ENCODE measurements at regions not wholly inside any gene's neighbourhood (a gene's known extent, or its start where the extent isn't known, plus 50 kb on each side); places are given as distances from the start of the nearest gene placed in this dataset.
"Not testable (repeated sequence)": the region's sequence is repeated elsewhere in the genome, so short reads cannot be mapped to it uniquely, and the experiment has no call there.

DNA sequence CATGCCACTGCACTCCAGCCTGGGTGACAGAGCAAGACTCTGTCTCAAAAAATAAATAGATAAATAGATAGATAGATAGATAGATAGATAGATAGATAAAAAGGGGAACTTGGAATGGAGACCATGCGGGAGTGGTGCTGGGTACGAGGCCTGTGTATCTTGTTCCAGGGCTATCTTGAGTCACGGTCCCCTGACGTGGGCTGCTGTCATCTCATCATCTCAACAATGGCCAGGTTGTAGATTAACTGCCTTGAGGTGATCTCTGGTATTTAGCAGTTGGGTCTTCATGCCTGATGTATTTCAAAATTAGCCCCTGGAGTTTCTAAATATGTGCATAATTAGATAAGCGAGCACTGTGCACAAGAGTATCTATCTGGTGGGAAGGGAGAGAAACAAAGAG, 212.1 kb downstream of the CDRT15L2 start (continued):
- no peak for TF ChIP-seq ZSCAN16 (tag by site-specific recombination; IDR thresholded peaks at IDR 0.05)
- TF ChIP-seq ZNF560 (tag by site-specific recombination; IDR thresholded peaks at IDR 0.05; ENCODE audit: borderline replicate concordance): no peak
- no peak for TF ChIP-seq ZNF645 (tag by site-specific recombination; IDR thresholded peaks at IDR 0.05)
- TF ChIP-seq ZNF707 (tag by site-specific recombination; IDR thresholded peaks at IDR 0.05): no peak

GRCh38 chr17:20794532-20794931, 215.0 kb downstream of the CDRT15L2 start:
- H3K9me3 ChIP-seq (ENCODE audit: control insufficient read depth, insufficient read depth, low read depth, low read length); POLR2A ChIA-PET; H3K27ac ChIP-seq (ENCODE audit: extremely low read depth, low read depth, low read length); H3K4me1 ChIP-seq (ENCODE audit: control insufficient read depth, insufficient read depth, low read length); H3K36me3 ChIP-seq (ENCODE audit: control insufficient read depth in 2 of 2, insufficient read depth in 1 of 2, low read length in 2 of 2); CTCF ChIA-PET; H3K4me3 ChIP-seq (ENCODE audit: low read depth, low read length): not testable (repeated sequence)

- H3K9me3 ChIP-seq (ENCODE audit: control insufficient read depth, insufficient read depth, low read depth, low read length): no peaks in the 10 kb centered on the region
- TF ChIP-seq, protein P1, sequence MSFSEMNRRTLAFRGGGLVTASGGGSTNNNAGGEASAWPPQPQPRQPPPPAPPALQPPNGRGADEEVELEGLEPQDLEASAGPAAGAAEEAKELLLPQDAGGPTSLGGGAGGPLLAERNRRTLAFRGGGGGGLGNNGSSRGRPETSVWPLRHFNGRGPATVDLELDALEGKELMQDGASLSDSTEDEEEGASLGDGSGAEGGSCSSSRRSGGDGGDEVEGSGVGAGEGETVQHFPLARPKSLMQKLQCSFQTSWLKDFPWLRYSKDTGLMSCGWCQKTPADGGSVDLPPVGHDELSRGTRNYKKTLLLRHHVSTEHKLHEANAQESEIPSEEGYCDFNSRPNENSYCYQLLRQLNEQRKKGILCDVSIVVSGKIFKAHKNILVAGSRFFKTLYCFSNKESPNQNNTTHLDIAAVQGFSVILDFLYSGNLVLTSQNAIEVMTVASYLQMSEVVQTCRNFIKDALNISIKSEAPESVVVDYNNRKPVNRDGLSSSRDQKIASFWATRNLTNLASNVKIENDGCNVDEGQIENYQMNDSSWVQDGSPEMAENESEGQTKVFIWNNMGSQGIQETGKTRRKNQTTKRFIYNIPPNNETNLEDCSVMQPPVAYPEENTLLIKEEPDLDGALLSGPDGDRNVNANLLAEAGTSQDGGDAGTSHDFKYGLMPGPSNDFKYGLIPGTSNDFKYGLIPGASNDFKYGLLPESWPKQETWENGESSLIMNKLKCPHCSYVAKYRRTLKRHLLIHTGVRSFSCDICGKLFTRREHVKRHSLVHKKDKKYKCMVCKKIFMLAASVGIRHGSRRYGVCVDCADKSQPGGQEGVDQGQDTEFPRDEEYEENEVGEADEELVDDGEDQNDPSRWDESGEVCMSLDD (tag by site-specific recombination; IDR thresholded peaks at IDR 0.05): no peak
- TF ChIP-seq ZNF549 (tag by site-specific recombination; IDR thresholded peaks at IDR 0.05) (no peak), ZNF324 (tag by site-specific recombination; IDR thresholded peaks at IDR 0.05) (no peak), ZNF292 (tag by site-specific recombination; IDR thresholded peaks at IDR 0.05; ENCODE audit: borderline replicate concordance, low read depth) (no peak), ZNF510 (tag by site-specific recombination; IDR thresholded peaks at IDR 0.05; ENCODE audit: insufficient replicate concordance) (no peak), ZNF48 (tag by site-specific recombination; IDR thresholded peaks at IDR 0.05) (no peak), ZNF302 (tag by site-specific recombination; IDR thresholded peaks at IDR 0.05; ENCODE audit: low read depth) (no peak), ZNF202 (tag by site-specific recombination; IDR thresholded peaks at IDR 0.05; ENCODE audit: borderline replicate concordance) (no peak), ZNF624 (tag by site-specific recombination; IDR thresholded peaks at IDR 0.05) (no peak), OSR2 (tag by site-specific recombination; IDR thresholded peaks at IDR 0.05) (no peak), ZNF423 (tag by site-specific recombination; IDR thresholded peaks at IDR 0.05) (no peak), ZNF311 (tag by site-specific recombination; IDR thresholded peaks at IDR 0.05; ENCODE audit: borderline replicate concordance) (no peak), ZNF701 (tag by site-specific recombination; IDR thresholded peaks at IDR 0.05) (no peak), ZNF623 (tag by site-specific recombination; IDR thresholded peaks at IDR 0.05) (no peak), ZNF501 (tag by site-specific recombination; IDR thresholded peaks at IDR 0.05) (no peak)
- TF ChIP-seq, protein P2, sequence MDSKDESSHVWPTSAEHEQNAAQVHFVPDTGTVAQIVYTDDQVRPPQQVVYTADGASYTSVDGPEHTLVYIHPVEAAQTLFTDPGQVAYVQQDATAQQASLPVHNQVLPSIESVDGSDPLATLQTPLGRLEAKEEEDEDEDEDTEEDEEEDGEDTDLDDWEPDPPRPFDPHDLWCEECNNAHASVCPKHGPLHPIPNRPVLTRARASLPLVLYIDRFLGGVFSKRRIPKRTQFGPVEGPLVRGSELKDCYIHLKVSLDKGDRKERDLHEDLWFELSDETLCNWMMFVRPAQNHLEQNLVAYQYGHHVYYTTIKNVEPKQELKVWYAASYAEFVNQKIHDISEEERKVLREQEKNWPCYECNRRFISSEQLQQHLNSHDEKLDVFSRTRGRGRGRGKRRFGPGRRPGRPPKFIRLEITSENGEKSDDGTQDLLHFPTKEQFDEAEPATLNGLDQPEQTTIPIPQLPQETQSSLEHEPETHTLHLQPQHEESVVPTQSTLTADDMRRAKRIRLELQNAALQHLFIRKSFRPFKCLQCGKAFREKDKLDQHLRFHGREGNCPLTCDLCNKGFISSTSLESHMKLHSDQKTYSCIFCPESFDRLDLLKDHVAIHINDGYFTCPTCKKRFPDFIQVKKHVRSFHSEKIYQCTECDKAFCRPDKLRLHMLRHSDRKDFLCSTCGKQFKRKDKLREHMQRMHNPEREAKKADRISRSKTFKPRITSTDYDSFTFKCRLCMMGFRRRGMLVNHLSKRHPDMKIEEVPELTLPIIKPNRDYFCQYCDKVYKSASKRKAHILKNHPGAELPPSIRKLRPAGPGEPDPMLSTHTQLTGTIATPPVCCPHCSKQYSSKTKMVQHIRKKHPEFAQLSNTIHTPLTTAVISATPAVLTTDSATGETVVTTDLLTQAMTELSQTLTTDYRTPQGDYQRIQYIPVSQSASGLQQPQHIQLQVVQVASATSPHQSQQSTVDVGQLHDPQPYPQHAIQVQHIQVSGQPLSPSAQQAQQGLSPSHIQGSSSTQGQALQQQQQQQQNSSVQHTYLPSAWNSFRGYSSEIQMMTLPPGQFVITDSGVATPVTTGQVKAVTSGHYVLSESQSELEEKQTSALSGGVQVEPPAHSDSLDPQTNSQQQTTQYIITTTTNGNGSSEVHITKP (tag by site-specific recombination; IDR thresholded peaks at IDR 0.05): no peak
- no peaks in the 10 kb centered on the region for H3K4me1 ChIP-seq (ENCODE audit: control insufficient read depth, insufficient read depth, low read length)
- H3K27ac ChIP-seq (ENCODE audit: extremely low read depth, low read depth, low read length): no peak overlapping the region
- H3K4me3 ChIP-seq (ENCODE audit: low read depth, low read length): no peak overlapping the region
- POLR2A ChIA-PET: no interaction called here
- CTCF ChIA-PET: interaction anchor here (0.6 kb wide), 2 partner anchors 151 to 302 kb away, joined by 3 read pairs; no protein-coding TSS in a partner anchor
- H3K36me3 ChIP-seq (ENCODE audit: control insufficient read depth in 2 of 2, insufficient read depth in 1 of 2, low read length in 2 of 2): no peaks in the 10 kb centered on the region
Measured at GRCh38 chr17:20797292-20797691, 217.8 kb downstream of the CDRT15L2 start.

All from HEK293 (cell line).